Liver (tissue), 8 donors: ENCODE measurements at regions not wholly inside any gene's neighbourhood (a gene's known extent, or its start where the extent isn't known, plus 50 kb on each side); places are given as distances from the start of the nearest gene placed in this dataset.

Source experiments
- DNase-seq: peaks from one replicate; pipeline ENCODE4 v3.0.0-alpha.2; 2017; ENCODE audit warnings: low spot score
- H3K27ac ChIP-seq, 2 donors: one replicate each; pipeline ENCODE4 v1.7.0; 2013; ENCODE audit warnings: inconsistent platforms in 2 of 2, low read length in 2 of 2, control low read depth in 1 of 2, low read depth in 1 of 2, mild to moderate bottlenecking in 1 of 2
- H3K27me3 ChIP-seq, 4 donors: one replicate each; pipeline versions ENCODE4 v1.6.1 to v1.7.0; 2013; ENCODE audit warnings: low read length in 3 of 4, inconsistent platforms in 1 of 4, mild to moderate bottlenecking in 1 of 4, moderate library complexity in 1 of 4; ENCODE audit not compliant: control insufficient read depth in 4 of 4, insufficient read depth in 4 of 4
- H3K36me3 ChIP-seq, 4 donors: one replicate each; pipeline versions ENCODE4 v1.6.1 to v1.7.0; 2013; ENCODE audit warnings: low read length in 3 of 4, mild to moderate bottlenecking in 3 of 4, low read depth in 1 of 4, moderate library complexity in 1 of 4; ENCODE audit not compliant: control insufficient read depth in 4 of 4, insufficient read depth in 3 of 4
- H3K4me1 ChIP-seq, 4 donors: one replicate each; pipeline versions ENCODE4 v1.6.1 to v1.7.0; 2013; ENCODE audit warnings: low read length in 3 of 4, mild to moderate bottlenecking in 3 of 4, moderate library complexity in 1 of 4; ENCODE audit not compliant: control insufficient read depth in 4 of 4, insufficient read depth in 4 of 4
- H3K4me3 ChIP-seq, 3 donors: one replicate each; pipeline versions ENCODE4 v1.6.1 to v1.7.0; 2013; ENCODE audit warnings: low read length in 3 of 3, control low read depth in 1 of 3, low read depth in 1 of 3, mild to moderate bottlenecking in 1 of 3
- H3K9ac ChIP-seq, 2 donors: one replicate each; pipeline ENCODE4 v1.7.0; 2013; ENCODE audit warnings: low read length in 2 of 2, mild to moderate bottlenecking in 2 of 2, moderate library complexity in 2 of 2, control low read depth in 1 of 2, low read depth in 1 of 2
- H3K9me3 ChIP-seq, 4 donors: one replicate each; pipeline versions ENCODE4 v1.6.1 to v1.7.0; 2013; ENCODE audit warnings: low read length in 3 of 4; ENCODE audit not compliant: control insufficient read depth in 4 of 4
- ATF3 ChIP-seq: IDR thresholded peaks from 2 replicates; pipeline ENCODE4 v1.6.1; 2016; ENCODE audit warnings: antibody characterized with exemption
- EGR1 ChIP-seq, 2 donors: IDR thresholded peaks; 2 replicates each; pipeline ENCODE4 v1.6.1; 2016 to 2018; ENCODE audit warnings: antibody characterized with exemption in 2 of 2, low read depth in 2 of 2
- FOXA1 ChIP-seq: IDR thresholded peaks from 2 replicates; pipeline ENCODE4 v1.6.1; 2016; ENCODE audit warnings: antibody characterized with exemption
- FOXA2 ChIP-seq: IDR thresholded peaks from 2 replicates; pipeline ENCODE4 v1.6.1; 2016; ENCODE audit warnings: antibody characterized with exemption
- GABPA ChIP-seq, 2 donors: IDR thresholded peaks in 1 of 2; conservative IDR thresholded peaks in 1 of 2; 2 replicates each; pipeline ENCODE4 v1.6.1; 2016; ENCODE audit warnings: antibody characterized with exemption in 2 of 2, mild to moderate bottlenecking in 1 of 2, moderate library complexity in 1 of 2
- HNF4A ChIP-seq, 2 donors: conservative IDR thresholded peaks; 2 replicates each; pipeline ENCODE4 v1.6.1; 2016; ENCODE audit warnings: antibody characterized with exemption in 2 of 2, mild to moderate bottlenecking in 2 of 2
- HNF4G ChIP-seq: IDR thresholded peaks from 2 replicates; pipeline ENCODE4 v1.6.1; 2016; ENCODE audit warnings: antibody characterized with exemption
- JUND ChIP-seq, 2 donors: IDR thresholded peaks; 2 replicates each; pipeline ENCODE4 v1.6.1; 2016; ENCODE audit warnings: antibody characterized with exemption in 2 of 2
- MAX ChIP-seq: IDR thresholded peaks from 2 replicates; pipeline ENCODE4 v1.6.1; 2016; ENCODE audit warnings: antibody characterized with exemption
- NR2F2 ChIP-seq: IDR thresholded peaks from 2 replicates; pipeline ENCODE4 v1.6.1; 2016; ENCODE audit warnings: antibody characterized with exemption
- RAD21 ChIP-seq, 2 donors: IDR thresholded peaks; 2 replicates each; pipeline ENCODE4 v1.6.1; 2016; ENCODE audit warnings: antibody characterized with exemption in 2 of 2, mild to moderate bottlenecking in 2 of 2
- REST ChIP-seq: IDR thresholded peaks from 2 replicates; pipeline ENCODE4 v1.6.1; 2016; ENCODE audit warnings: antibody characterized with exemption, mild to moderate bottlenecking
- SP1 ChIP-seq: IDR thresholded peaks from 2 replicates; pipeline ENCODE4 v1.6.1; 2018; ENCODE audit warnings: antibody characterized with exemption, mild to moderate bottlenecking
- TAF1 ChIP-seq: conservative IDR thresholded peaks from 2 replicates; pipeline ENCODE4 v1.6.1; 2016; ENCODE audit warnings: antibody characterized with exemption, mild to moderate bottlenecking
- YY1 ChIP-seq: IDR thresholded peaks from 2 replicates; pipeline ENCODE4 v1.6.1; 2016; ENCODE audit warnings: antibody characterized with exemption, mild to moderate bottlenecking
- WGBS: extraction: QIAGEN DNeasy Blood & Tissue Kit; methylation state at CpG from one replicate; pipeline ENCODE4 v1.1.7; 2013; 5-methylcytosine and 5-hydroxymethylcytosine counted together
- TF ChIP-seq, protein P1 (sequence below): fragments of 150-350 bp; IDR thresholded peaks from 2 replicates; pipeline ENCODE4 v1.5.1; 2017; ENCODE audit warnings: improper control_type of control experiment, low read depth, low read length; ENCODE audit not compliant: missing input control
- TF ChIP-seq, protein P2 (sequence below): IDR thresholded peaks from 2 replicates; pipeline ENCODE4 v1.6.1; 2016; ENCODE audit warnings: antibody characterized with exemption
- donor health status: healthy.
- donor health status: healthy.
- donor health status: healthy.
- donor health status: healthy.
- donor health status: healthy.

DNA sequence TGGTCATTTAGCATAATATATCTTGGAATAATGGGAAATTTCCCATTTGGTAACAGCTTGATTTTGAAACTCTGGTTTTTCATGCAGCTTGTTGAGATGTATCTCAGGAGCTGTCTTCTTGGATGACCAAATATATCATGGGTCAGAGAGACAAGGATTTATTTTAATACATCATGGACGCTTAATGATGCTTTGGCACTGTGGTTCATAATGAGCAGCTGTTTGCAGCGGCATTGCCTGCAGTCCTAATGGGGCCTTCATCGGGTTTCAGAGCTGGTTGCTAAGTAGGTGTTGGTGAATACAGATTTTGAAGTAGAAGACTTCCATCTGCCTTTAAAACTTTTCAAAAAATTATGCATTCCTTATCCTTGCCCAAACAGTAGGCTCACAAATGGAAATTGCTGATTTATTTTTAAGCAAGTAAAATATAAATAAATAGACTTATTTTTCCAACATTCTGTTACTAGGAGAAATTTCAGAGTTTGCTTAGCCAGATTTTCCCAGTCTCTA, 389.5 kb upstream of the FAT3 start:
- no peaks in the 10 kb centered on the region for H3K4me1 ChIP-seq
- no peaks in the 10 kb centered on the region for H3K27me3 ChIP-seq
- H3K36me3 ChIP-seq = no peaks in the 10 kb centered on the region
- DNase-seq = no peak
- H3K9ac ChIP-seq = no peak overlapping the region
- no peak overlapping the region for H3K4me3 ChIP-seq
- no peak overlapping the region for H3K27ac ChIP-seq
- TF ChIP-seq EGR1 (IDR thresholded peaks at IDR 0.05; ENCODE audit: low read depth in 2 of 2) = no peak
- TF ChIP-seq TAF1 = no peak
- H3K9me3 ChIP-seq = no peaks in the 10 kb centered on the region
- WGBS = 89% methylated on average over 3 of the region's 3 CpGs

DNA sequence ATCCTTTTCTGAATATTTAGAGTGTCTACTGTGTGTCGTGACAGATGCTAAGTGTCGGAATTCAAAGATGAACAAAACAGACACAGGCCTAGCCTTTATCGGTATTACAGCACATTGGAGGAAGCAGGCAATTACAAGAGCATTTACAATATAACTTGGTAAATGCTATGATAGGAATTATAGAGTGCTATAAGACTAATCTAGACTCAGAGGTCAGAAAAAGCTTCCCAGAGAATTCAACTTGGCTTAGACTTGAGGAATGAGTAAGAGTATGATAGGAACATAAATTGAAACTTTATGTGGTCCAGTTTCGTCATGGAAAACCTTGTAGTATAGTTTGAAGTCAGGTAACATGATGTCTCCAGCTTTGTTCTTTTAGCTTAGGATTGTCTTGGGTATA, 395.7 kb upstream of the FAT3 start:
- Histone ChIP-seq H3K4me1 (no peaks in the 10 kb centered on the region), H3K36me3 (no peaks in the 10 kb centered on the region), H3K4me3 (no peak overlapping the region), H3K9me3 (no peaks in the 10 kb centered on the region), H3K9ac (no peak overlapping the region), H3K27me3 (no peaks in the 10 kb centered on the region), H3K27ac (no peak overlapping the region)
- TF ChIP-seq REST (no peak), EGR1 (IDR thresholded peaks at IDR 0.05; ENCODE audit: low read depth in 2 of 2) (no peak), JUND (IDR thresholded peaks at IDR 0.05) (no peak), HNF4G (no peak), TAF1 (no peak), ATF3 (no peak), GABPA (IDR thresholded peaks at IDR 0.05 in 1 of 2, conservative IDR thresholded peaks at IDR 0.05 in 1 of 2) (no peak), MAX (no peak), RAD21 (IDR thresholded peaks at IDR 0.05) (no peak), FOXA1 (no peak), FOXA2 (no peak), SP1 (no peak)
- DNase-seq = no peak
- WGBS = 88% methylated on average over 4 of the region's 4 CpGs

DNA sequence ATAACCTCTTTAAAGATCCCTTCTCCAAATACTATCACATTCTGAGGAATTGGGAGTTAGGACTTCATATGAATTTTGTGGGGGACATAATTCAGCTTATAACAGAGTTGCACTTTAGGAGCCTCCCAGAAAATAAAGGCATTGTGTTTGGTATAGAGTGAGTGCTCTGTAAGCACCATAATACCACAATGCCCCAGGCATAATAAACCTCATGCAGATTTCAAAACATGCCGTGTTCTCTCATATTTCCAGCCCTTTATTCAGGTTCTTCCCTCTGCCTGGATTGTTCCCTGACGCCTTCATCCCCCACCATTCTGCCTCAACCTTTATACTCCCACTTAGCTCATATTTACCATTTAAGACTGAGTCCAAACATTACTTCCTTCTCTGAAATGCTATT, 398.8 kb upstream of the FAT3 start:
- H3K4me3 ChIP-seq = no peak overlapping the region
- no peaks in the 10 kb centered on the region for H3K36me3 ChIP-seq
- H3K27ac ChIP-seq = no peak overlapping the region
- no peak for DNase-seq
- 76% methylated on average over 2 of the region's 2 CpGs for WGBS
- H3K27me3 ChIP-seq = no peaks in the 10 kb centered on the region
- no peak overlapping the region for H3K9ac ChIP-seq
- H3K9me3 ChIP-seq = no peaks in the 10 kb centered on the region
- H3K4me1 ChIP-seq = no peaks in the 10 kb centered on the region
- TF ChIP-seq, protein P1, sequence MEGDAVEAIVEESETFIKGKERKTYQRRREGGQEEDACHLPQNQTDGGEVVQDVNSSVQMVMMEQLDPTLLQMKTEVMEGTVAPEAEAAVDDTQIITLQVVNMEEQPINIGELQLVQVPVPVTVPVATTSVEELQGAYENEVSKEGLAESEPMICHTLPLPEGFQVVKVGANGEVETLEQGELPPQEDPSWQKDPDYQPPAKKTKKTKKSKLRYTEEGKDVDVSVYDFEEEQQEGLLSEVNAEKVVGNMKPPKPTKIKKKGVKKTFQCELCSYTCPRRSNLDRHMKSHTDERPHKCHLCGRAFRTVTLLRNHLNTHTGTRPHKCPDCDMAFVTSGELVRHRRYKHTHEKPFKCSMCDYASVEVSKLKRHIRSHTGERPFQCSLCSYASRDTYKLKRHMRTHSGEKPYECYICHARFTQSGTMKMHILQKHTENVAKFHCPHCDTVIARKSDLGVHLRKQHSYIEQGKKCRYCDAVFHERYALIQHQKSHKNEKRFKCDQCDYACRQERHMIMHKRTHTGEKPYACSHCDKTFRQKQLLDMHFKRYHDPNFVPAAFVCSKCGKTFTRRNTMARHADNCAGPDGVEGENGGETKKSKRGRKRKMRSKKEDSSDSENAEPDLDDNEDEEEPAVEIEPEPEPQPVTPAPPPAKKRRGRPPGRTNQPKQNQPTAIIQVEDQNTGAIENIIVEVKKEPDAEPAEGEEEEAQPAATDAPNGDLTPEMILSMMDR = no peak
- TF ChIP-seq SP1 (no peak), YY1 (no peak), FOXA2 (no peak), REST (no peak), GABPA (IDR thresholded peaks at IDR 0.05 in 1 of 2, conservative IDR thresholded peaks at IDR 0.05 in 1 of 2) (no peak), HNF4A (conservative IDR thresholded peaks at IDR 0.05) (no peak), HNF4G (no peak), NR2F2 (no peak), JUND (IDR thresholded peaks at IDR 0.05) (no peak), TAF1 (no peak)
- TF ChIP-seq, protein P2, sequence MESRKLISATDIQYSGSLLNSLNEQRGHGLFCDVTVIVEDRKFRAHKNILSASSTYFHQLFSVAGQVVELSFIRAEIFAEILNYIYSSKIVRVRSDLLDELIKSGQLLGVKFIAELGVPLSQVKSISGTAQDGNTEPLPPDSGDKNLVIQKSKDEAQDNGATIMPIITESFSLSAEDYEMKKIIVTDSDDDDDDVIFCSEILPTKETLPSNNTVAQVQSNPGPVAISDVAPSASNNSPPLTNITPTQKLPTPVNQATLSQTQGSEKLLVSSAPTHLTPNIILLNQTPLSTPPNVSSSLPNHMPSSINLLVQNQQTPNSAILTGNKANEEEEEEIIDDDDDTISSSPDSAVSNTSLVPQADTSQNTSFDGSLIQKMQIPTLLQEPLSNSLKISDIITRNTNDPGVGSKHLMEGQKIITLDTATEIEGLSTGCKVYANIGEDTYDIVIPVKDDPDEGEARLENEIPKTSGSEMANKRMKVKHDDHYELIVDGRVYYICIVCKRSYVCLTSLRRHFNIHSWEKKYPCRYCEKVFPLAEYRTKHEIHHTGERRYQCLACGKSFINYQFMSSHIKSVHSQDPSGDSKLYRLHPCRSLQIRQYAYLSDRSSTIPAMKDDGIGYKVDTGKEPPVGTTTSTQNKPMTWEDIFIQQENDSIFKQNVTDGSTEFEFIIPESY = no peak
